Mucosa of descending colon (tissue), 3 donors: ENCODE measurements at regions not wholly inside any gene's neighbourhood (a gene's known extent, or its start where the extent isn't known, plus 50 kb on each side); places are given as distances from the start of the nearest gene placed in this dataset.

ENCODE experiments used
- ATAC-seq: fragments of 200-7000 bp; cut with Tn5 transposase; one replicate; pipeline ENCODE4 v1.9.1; 2020; ENCODE audit warnings: mild to moderate bottlenecking, moderate library complexity
- DNase-seq, 3 donors: peaks; one replicate each; pipeline ENCODE4 v3.0.0-alpha.2; 2020
- H3K36me3 ChIP-seq: fragments of 200-600 bp; one replicate; pipeline ENCODE4 v1.8.0; 2021; ENCODE audit warnings: low read depth, mild to moderate bottlenecking
- H3K4me1 ChIP-seq: fragments of 200-600 bp; one replicate; pipeline ENCODE4 v1.8.0; 2021; ENCODE audit warnings: low read depth, mild to moderate bottlenecking
- H3K4me3 ChIP-seq: fragments of 200-600 bp; one replicate; pipeline ENCODE4 v1.8.0; 2021; ENCODE audit warnings: mild to moderate bottlenecking
- H3K9me3 ChIP-seq: fragments of 200-600 bp; one replicate; pipeline ENCODE4 v1.8.0; 2021; ENCODE audit warnings: mild to moderate bottlenecking
- CTCF ChIP-seq: fragments of 200-600 bp; IDR thresholded peaks from one replicate; pipeline ENCODE4 v1.8.0; 2022; ENCODE audit warnings: antibody characterized with exemption, mild to moderate bottlenecking
- intact Hi-C, 2 donors: fragments of 100-400 bp; cut with DNase I in 1 of 2; cut with micrococcal nuclease in 1 of 2; formaldehyde crosslinking; loops; one replicate each; pipeline versions ENCODE4 v1.11.0 to v1.11.1; 2022; cut with DNase I, micrococcal nuclease
- donor health status: DM: no; HTN: no; CAD: no; lungs with moderate emphysema.
- donor health status: DM: no; HTN: no; CAD: no.
- donor health status: DM: no; HTN: yes; CAD: no.

- H3K36me3 ChIP-seq, result no peaks in the 10 kb centered on the region
- H3K4me1 ChIP-seq, result no peaks in the 10 kb centered on the region
- no peak for ATAC-seq
- DNase-seq, result no peak
- intact Hi-C loops, result no loop called here
- no peak for TF ChIP-seq CTCF
- no peaks in the 10 kb centered on the region for H3K9me3 ChIP-seq
- H3K4me3 ChIP-seq, result no peak overlapping the region
Observed at GRCh38 chr16:51853586-51853985, 693.4 kb downstream of the TOX3 start.

- DNase-seq (no peak), ATAC-seq (no peak)
- no peaks in the 10 kb centered on the region for H3K9me3 ChIP-seq
- intact Hi-C loops, result no loop called here
- H3K4me1 ChIP-seq, result no peaks in the 10 kb centered on the region
- H3K36me3 ChIP-seq, result no peaks in the 10 kb centered on the region
- no peak for TF ChIP-seq CTCF
- no peak overlapping the region for H3K4me3 ChIP-seq
Observed at GRCh38 chr16:51852892-51853291, 694.1 kb downstream of the TOX3 start.

- Histone ChIP-seq H3K4me1 (no peaks in the 10 kb centered on the region), H3K36me3 (no peaks in the 10 kb centered on the region), H3K9me3 (no peaks in the 10 kb centered on the region), H3K4me3 (no peak overlapping the region)
- TF ChIP-seq CTCF, result no peak
- DNase-seq, result no peak
- intact Hi-C loops, result no loop called here
- ATAC-seq, result no peak
Observed at GRCh38 chr16:51851111-51851510, 695.8 kb downstream of the TOX3 start.

GRCh38 chr16:51849715-51850114 is 697.2 kb downstream of the TOX3 start:
- no peak for ATAC-seq
- no peak for DNase-seq
- Histone ChIP-seq H3K36me3 (no peaks in the 10 kb centered on the region), H3K4me1 (no peaks in the 10 kb centered on the region), H3K4me3 (no peak overlapping the region), H3K9me3 (no peaks in the 10 kb centered on the region)
- intact Hi-C loops, result no loop called here
- TF ChIP-seq CTCF, result no peak

GRCh38 chr16:51845586-51846305 is 694.7 kb upstream of the SALL1 start:
- TF ChIP-seq CTCF, result no peak
- intact Hi-C loops, result no loop called here
- DNase-seq (no peak), ATAC-seq (no peak)
- H3K4me1 ChIP-seq, result no peaks in the 10 kb centered on the region
- H3K9me3 ChIP-seq, result no peaks in the 10 kb centered on the region
- H3K36me3 ChIP-seq, result no peaks in the 10 kb centered on the region
- no peak overlapping the region for H3K4me3 ChIP-seq
